HL-60 (cell line): ENCODE measurements at regions not wholly inside any gene's neighbourhood (a gene's known extent, or its start where the extent isn't known, plus 50 kb on each side); places are given as distances from the start of the nearest gene placed in this dataset.

ENCODE experiments used
- DNase-seq, 2 experiments: peaks; one replicate each; pipeline ENCODE4 v3.0.0-alpha.2; 2010 to 2020; ENCODE audit warnings: low read depth in 1 of 2, low spot score in 1 of 2
- H3K27ac ChIP-seq: fragments of 250-450 bp; sonication (Bioruptor Pico); replicated peaks from 2 replicates; pipeline ENCODE4 v1.5.1; 2020; ENCODE audit warnings: mild to moderate bottlenecking, moderate library complexity
- H3K27me3 ChIP-seq: fragments of 250-450 bp; sonication (Bioruptor Pico); 2 replicates; pipeline ENCODE4 v1.5.1; 2021; ENCODE audit warnings: mild to moderate bottlenecking, moderate library complexity; ENCODE audit not compliant: insufficient read depth, poor library complexity, severe bottlenecking
- H3K4me3 ChIP-seq: replicated peaks from 2 replicates; pipeline ENCODE4 v1.5.1; 2011; ENCODE audit warnings: mild to moderate bottlenecking, control low read depth, low read length; ENCODE audit not compliant: insufficient read depth
- GABPA ChIP-seq: IDR thresholded peaks from 2 replicates; pipeline ENCODE4 v1.6.1; 2012; ENCODE audit warnings: low read depth
- POLR2AphosphoS5 ChIP-seq: IDR thresholded peaks from 2 replicates; pipeline ENCODE4 v1.6.1; 2012; ENCODE audit warnings: low read depth
- SPI1 ChIP-seq: IDR thresholded peaks from 2 replicates; pipeline ENCODE4 v1.6.1; 2012; ENCODE audit warnings: low read depth, mild to moderate bottlenecking, borderline replicate concordance
- TF ChIP-seq, protein P1 (sequence below): IDR thresholded peaks from 2 replicates; pipeline ENCODE4 v1.6.1; 2012; ENCODE audit warnings: low read depth; ENCODE audit not compliant: insufficient replicate concordance
- TF ChIP-seq, protein P2 (sequence below): IDR thresholded peaks from one replicate; pipeline ENCODE4 v1.5.1; 2011; ENCODE audit warnings: low read length, control low read depth, inconsistent platforms; ENCODE audit not compliant: insufficient read depth

DNA sequence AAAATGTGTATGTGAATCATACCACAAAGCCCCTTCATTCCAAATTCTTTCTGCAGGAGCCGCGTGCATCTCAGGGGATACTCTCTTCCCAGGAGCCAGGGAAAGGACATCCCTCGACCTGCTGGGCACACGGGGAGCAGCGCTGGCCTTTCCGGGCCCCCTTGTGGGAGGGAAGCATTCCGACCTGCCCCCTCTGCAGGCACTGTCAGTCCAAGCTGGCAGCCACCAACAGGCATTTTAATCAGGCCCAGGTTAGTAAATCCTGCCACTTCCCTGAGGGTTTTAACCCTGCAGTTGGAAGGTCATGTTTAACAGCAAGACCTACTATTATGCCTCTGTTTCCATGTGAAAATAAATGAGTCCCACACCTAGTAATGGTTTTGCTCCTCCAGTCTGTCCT, 391.5 kb downstream of the SHANK2 start:
- TF ChIP-seq, protein P1, sequence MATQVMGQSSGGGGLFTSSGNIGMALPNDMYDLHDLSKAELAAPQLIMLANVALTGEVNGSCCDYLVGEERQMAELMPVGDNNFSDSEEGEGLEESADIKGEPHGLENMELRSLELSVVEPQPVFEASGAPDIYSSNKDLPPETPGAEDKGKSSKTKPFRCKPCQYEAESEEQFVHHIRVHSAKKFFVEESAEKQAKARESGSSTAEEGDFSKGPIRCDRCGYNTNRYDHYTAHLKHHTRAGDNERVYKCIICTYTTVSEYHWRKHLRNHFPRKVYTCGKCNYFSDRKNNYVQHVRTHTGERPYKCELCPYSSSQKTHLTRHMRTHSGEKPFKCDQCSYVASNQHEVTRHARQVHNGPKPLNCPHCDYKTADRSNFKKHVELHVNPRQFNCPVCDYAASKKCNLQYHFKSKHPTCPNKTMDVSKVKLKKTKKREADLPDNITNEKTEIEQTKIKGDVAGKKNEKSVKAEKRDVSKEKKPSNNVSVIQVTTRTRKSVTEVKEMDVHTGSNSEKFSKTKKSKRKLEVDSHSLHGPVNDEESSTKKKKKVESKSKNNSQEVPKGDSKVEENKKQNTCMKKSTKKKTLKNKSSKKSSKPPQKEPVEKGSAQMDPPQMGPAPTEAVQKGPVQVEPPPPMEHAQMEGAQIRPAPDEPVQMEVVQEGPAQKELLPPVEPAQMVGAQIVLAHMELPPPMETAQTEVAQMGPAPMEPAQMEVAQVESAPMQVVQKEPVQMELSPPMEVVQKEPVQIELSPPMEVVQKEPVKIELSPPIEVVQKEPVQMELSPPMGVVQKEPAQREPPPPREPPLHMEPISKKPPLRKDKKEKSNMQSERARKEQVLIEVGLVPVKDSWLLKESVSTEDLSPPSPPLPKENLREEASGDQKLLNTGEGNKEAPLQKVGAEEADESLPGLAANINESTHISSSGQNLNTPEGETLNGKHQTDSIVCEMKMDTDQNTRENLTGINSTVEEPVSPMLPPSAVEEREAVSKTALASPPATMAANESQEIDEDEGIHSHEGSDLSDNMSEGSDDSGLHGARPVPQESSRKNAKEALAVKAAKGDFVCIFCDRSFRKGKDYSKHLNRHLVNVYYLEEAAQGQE = no peak
- TF ChIP-seq SPI1 (no peak), GABPA (no peak), POLR2AphosphoS5 (no peak)
- TF ChIP-seq, protein P2, sequence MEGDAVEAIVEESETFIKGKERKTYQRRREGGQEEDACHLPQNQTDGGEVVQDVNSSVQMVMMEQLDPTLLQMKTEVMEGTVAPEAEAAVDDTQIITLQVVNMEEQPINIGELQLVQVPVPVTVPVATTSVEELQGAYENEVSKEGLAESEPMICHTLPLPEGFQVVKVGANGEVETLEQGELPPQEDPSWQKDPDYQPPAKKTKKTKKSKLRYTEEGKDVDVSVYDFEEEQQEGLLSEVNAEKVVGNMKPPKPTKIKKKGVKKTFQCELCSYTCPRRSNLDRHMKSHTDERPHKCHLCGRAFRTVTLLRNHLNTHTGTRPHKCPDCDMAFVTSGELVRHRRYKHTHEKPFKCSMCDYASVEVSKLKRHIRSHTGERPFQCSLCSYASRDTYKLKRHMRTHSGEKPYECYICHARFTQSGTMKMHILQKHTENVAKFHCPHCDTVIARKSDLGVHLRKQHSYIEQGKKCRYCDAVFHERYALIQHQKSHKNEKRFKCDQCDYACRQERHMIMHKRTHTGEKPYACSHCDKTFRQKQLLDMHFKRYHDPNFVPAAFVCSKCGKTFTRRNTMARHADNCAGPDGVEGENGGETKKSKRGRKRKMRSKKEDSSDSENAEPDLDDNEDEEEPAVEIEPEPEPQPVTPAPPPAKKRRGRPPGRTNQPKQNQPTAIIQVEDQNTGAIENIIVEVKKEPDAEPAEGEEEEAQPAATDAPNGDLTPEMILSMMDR = no peak
- H3K27me3 ChIP-seq = no peaks in the 10 kb centered on the region
- no peak overlapping the region for H3K4me3 ChIP-seq
- H3K27ac ChIP-seq = no peak overlapping the region
- no peak for DNase-seq

DNA sequence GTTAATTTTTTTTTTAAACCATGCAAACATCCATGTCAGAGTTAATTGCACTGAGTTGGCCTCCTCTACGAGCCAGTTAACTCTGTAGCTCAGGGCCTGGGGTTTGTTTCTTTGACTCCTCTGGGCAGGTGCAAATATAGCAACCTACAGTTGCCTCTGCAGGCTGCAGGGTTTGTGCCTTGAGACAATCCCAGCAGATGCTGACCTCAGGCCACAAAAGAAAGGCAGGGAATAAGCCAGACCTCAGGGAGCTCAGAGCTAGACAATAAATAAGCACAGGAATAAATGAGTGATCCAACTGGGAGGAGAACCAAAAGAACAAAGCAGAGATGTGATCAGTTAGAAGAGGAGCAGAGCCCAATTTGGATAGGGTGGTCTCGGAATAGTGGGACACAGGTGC, 390.8 kb downstream of the SHANK2 start:
- TF ChIP-seq, protein P1 = no peak
- no peak for TF ChIP-seq SPI1

DNA sequence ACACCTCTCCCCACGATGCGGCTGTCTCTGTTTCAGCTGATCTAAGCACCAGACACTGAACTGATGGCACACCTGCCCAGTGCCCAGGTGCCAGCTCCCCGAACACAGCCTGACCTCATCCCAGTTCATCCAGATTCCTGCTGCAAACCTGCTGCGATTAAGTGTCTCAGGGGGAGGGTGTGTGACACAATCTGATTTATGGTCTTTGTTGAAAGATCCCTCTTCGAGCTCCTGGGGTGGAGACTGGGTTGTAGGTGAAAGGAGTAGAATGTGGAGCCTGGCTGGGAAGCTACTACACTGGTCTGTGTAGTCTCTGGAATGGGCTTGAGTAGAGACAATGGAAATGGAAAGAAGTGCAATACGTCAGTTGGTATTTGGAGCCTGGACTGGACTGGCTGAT, 390.3 kb downstream of the SHANK2 start:
- no peaks in the 10 kb centered on the region for H3K27me3 ChIP-seq
- H3K4me3 ChIP-seq = no peak overlapping the region
- TF ChIP-seq POLR2AphosphoS5 = no peak
- no peak for DNase-seq
- H3K27ac ChIP-seq = no peak overlapping the region

More for the DNA sequence above, 390.8 kb downstream of the SHANK2 start:
- H3K27me3 ChIP-seq = no peaks in the 10 kb centered on the region
- H3K27ac ChIP-seq = no peak overlapping the region
- DNase-seq = no peak
- no peak overlapping the region for H3K4me3 ChIP-seq

DNA sequence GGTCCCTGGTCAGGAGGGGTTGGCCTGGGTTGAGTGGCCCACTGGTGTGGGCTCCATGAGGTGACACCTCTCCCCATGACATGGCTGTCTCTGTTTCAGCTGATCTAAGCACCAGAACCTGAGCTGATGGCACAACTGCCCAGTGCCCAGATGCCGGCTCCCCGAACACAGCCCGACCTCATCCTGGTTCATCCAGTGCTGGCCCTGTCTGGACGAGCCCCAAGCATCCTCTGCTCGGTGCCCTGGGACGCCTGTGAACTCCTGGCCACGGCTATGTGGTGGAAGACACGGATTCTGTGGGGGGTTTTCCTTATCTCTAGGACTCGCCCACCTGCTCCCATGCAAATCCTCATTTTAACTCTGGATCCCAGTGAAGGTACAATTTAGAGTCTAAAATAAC, 389.2 kb downstream of the SHANK2 start:
- TF ChIP-seq GABPA = no peak
- TF ChIP-seq, protein P1 = no peak
- TF ChIP-seq SPI1 = no peak
- TF ChIP-seq, protein P2 = no peak
- no peak for TF ChIP-seq POLR2AphosphoS5
- Histone ChIP-seq H3K27me3 (no peaks in the 10 kb centered on the region), H3K4me3 (no peak overlapping the region), H3K27ac (no peak overlapping the region)
- no peak for DNase-seq
